Trophoblast cell (in vitro differentiated cells and primary cell): ENCODE measurements at regions not wholly inside any gene's neighbourhood (a gene's known extent, or its start where the extent isn't known, plus 50 kb on each side); places are given as distances from the start of the nearest gene placed in this dataset.

Experiments
- DNase-seq, 2 donors: peaks; one replicate each; pipeline ENCODE4 v3.0.0-alpha.2; 2016
- H2AFZ ChIP-seq: 2 replicates; pipeline ENCODE4 v1.6.1; 2013; ENCODE audit warnings: low read length, moderate library complexity, mild to moderate bottlenecking; ENCODE audit not compliant: insufficient read depth, poor library complexity
- H2AK5ac ChIP-seq: 2 replicates; pipeline ENCODE4 v1.6.1; 2013; ENCODE audit warnings: mild to moderate bottlenecking, low read length
- H2BK120ac ChIP-seq: 2 replicates; pipeline ENCODE4 v1.6.1; 2013; ENCODE audit warnings: low read length, mild to moderate bottlenecking, moderate library complexity; ENCODE audit not compliant: insufficient read depth, poor library complexity
- H2BK12ac ChIP-seq: 2 replicates; pipeline ENCODE4 v1.6.1; 2013; ENCODE audit warnings: mild to moderate bottlenecking, low read length, moderate library complexity
- H2BK5ac ChIP-seq: 2 replicates; pipeline ENCODE4 v1.6.1; 2013; ENCODE audit warnings: low read length, low read depth, moderate library complexity, mild to moderate bottlenecking; ENCODE audit not compliant: poor library complexity
- H3K14ac ChIP-seq: 2 replicates; pipeline ENCODE4 v1.6.1; 2013; ENCODE audit warnings: mild to moderate bottlenecking, low read length
- H3K18ac ChIP-seq: 2 replicates; pipeline ENCODE4 v1.6.1; 2013; ENCODE audit warnings: mild to moderate bottlenecking, low read length
- H3K23ac ChIP-seq: 2 replicates; pipeline ENCODE4 v1.6.1; 2013; ENCODE audit warnings: low read length
- H3K27ac ChIP-seq: 2 replicates; pipeline ENCODE4 v1.5.1; 2013; ENCODE audit warnings: low read depth, mild to moderate bottlenecking, inconsistent platforms, low read length, moderate library complexity
- H3K27me3 ChIP-seq: 2 replicates; pipeline ENCODE4 v1.6.1; 2013; ENCODE audit warnings: inconsistent platforms, mild to moderate bottlenecking, low read length, moderate library complexity; ENCODE audit not compliant: insufficient read depth
- H3K36me3 ChIP-seq, 2 experiments: 1 replicate in 1 of 2; 2 replicates in 1 of 2; pipeline ENCODE4 v1.6.1; 2013; ENCODE audit warnings: low read length in 2 of 2, mild to moderate bottlenecking in 2 of 2, moderate library complexity in 1 of 2; ENCODE audit not compliant: insufficient read depth in 2 of 2, control insufficient read depth in 1 of 2
- H3K4ac ChIP-seq: 2 replicates; pipeline ENCODE4 v1.6.1; 2013; ENCODE audit warnings: low read depth, mild to moderate bottlenecking, low read length, moderate library complexity
- H3K4me1 ChIP-seq, 2 experiments: 1 replicate in 1 of 2; 2 replicates in 1 of 2; pipeline ENCODE4 v1.6.1; 2013; ENCODE audit warnings: low read length in 2 of 2, mild to moderate bottlenecking in 2 of 2, moderate library complexity in 1 of 2; ENCODE audit not compliant: insufficient read depth in 2 of 2, control insufficient read depth in 1 of 2
- H3K4me2 ChIP-seq: 2 replicates; pipeline ENCODE4 v1.6.1; 2013; ENCODE audit warnings: inconsistent platforms, mild to moderate bottlenecking, low read length, moderate library complexity
- H3K4me3 ChIP-seq: 2 replicates; pipeline ENCODE4 v1.5.1; 2013; ENCODE audit warnings: mild to moderate bottlenecking, low read depth, low read length, inconsistent platforms
- H3K79me1 ChIP-seq: one replicate; pipeline ENCODE4 v1.6.1; 2013; ENCODE audit warnings: low read length
- H3K79me2 ChIP-seq: 2 replicates; pipeline ENCODE4 v1.6.1; 2013; ENCODE audit warnings: low read length, mild to moderate bottlenecking; ENCODE audit not compliant: control insufficient read depth, insufficient read depth, poor library complexity
- H3K9ac ChIP-seq: 2 replicates; pipeline ENCODE4 v1.6.1; 2013; ENCODE audit warnings: mild to moderate bottlenecking, low read length
- H3K9me3 ChIP-seq: 2 replicates; pipeline ENCODE4 v1.6.1; 2013; ENCODE audit warnings: low read depth, mild to moderate bottlenecking, control low read depth, inconsistent platforms, low read length; ENCODE audit not compliant: insufficient read depth
- H4K12ac ChIP-seq: 2 replicates; pipeline ENCODE4 v1.6.1; 2013; ENCODE audit warnings: low read depth, mild to moderate bottlenecking, low read length, moderate library complexity
- H4K8ac ChIP-seq: 2 replicates; pipeline ENCODE4 v1.6.1; 2013; ENCODE audit warnings: low read depth, mild to moderate bottlenecking, low read length, moderate library complexity
- H4K91ac ChIP-seq: one replicate; pipeline ENCODE4 v1.6.1; 2013; ENCODE audit warnings: low read depth, mild to moderate bottlenecking, low read length, moderate library complexity
- WGBS: extraction: QIAGEN DNeasy Blood & Tissue Kit; methylation state at CpG from one replicate; pipeline ENCODE4 v1.1.7; 2013; ENCODE audit warnings: missing lambda C conversion rate; ENCODE audit not compliant: insufficient read length, insufficient coverage; ENCODE audit errors: extremely low coverage; 5-methylcytosine and 5-hydroxymethylcytosine counted together

DNA sequence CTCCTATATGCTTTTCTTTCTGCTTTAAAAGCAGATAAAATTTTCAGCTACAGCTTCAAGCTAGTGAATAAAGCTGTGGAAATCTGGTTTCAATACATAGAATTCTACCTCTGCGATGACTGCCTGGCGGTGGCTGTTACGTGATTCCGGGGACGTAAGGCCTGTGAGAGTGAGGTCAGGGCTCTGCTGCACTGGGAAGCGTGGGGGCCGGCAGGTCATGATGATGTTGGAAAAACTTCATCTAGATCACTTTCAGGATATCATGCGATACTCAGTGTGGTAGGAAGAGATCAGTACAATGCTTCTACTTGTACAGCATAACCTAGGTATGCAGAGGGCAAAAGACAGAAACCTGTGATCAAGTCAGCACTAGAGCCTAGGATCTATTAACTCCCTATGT lies 546.8 kb upstream of the B3GAT1 start:
- Histone ChIP-seq H3K27ac (no peak overlapping the region), H3K18ac (no peak overlapping the region), H2AFZ (no peak overlapping the region), H3K4me2 (no peak overlapping the region), H3K23ac (no peak overlapping the region), H3K14ac (no peak overlapping the region), H3K4me3 (no peak overlapping the region), H3K79me2 (no peaks in the 10 kb centered on the region), H2BK5ac (no peak overlapping the region), H2BK120ac (no peak overlapping the region), H4K12ac (no peak overlapping the region), H3K9me3 (peaks cover 1% of the 10 kb centered on the region), H2BK12ac (no peak overlapping the region), H2AK5ac (no peak overlapping the region), H3K9ac (no peak overlapping the region), H3K4me1 (no peaks in the 10 kb centered on the region), H3K79me1 (no peaks in the 10 kb centered on the region), H3K36me3 (no peaks in the 10 kb centered on the region), H4K91ac (no peak overlapping the region), H3K4ac (no peak overlapping the region), H3K27me3 (no peaks in the 10 kb centered on the region), H4K8ac (no peak overlapping the region)
- DNase-seq, result no peak
- no CpG with 5 or more reads among the region's 8 CpGs for WGBS

DNA sequence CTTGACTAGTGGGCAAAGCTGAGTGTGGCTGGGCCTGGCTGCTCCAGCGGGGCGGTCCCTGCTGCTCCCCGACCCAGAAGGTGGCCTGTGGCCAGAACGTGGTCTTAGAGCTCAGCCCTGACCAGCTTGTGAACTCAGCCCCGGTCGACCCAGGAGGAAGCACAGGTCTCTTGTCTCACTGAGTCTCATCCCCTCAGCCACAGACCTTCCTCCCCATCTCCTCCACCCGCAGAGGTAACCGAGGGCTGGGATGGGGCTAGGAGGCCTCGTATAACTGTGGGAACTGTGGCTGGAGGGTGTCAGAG lies 546.2 kb upstream of the B3GAT1 start:
- no peak for DNase-seq
- no peaks in the 10 kb centered on the region for H3K27me3 ChIP-seq
- H2AK5ac ChIP-seq, result no peak overlapping the region
- no peak overlapping the region for H2AFZ ChIP-seq
- no peak overlapping the region for H3K14ac ChIP-seq
- no peak overlapping the region for H4K8ac ChIP-seq
- H2BK5ac ChIP-seq, result no peak overlapping the region
- H4K12ac ChIP-seq, result no peak overlapping the region
- no peak overlapping the region for H3K27ac ChIP-seq
- H3K79me2 ChIP-seq, result no peaks in the 10 kb centered on the region
- H3K9ac ChIP-seq, result no peak overlapping the region
- no peaks in the 10 kb centered on the region for H3K4me1 ChIP-seq
- H3K4me2 ChIP-seq, result no peak overlapping the region
- H3K4me3 ChIP-seq, result peak overlapping the region; percentile 13
- H4K91ac ChIP-seq, result no peak overlapping the region
- H2BK120ac ChIP-seq, result no peak overlapping the region
- H3K4ac ChIP-seq, result no peak overlapping the region
- no CpG with 5 or more reads among the region's 9 CpGs for WGBS
- no peaks in the 10 kb centered on the region for H3K36me3 ChIP-seq
- peaks cover 1% of the 10 kb centered on the region for H3K9me3 ChIP-seq
- no peak overlapping the region for H2BK12ac ChIP-seq
- H3K79me1 ChIP-seq, result no peaks in the 10 kb centered on the region
- H3K23ac ChIP-seq, result no peak overlapping the region
- no peak overlapping the region for H3K18ac ChIP-seq

DNA sequence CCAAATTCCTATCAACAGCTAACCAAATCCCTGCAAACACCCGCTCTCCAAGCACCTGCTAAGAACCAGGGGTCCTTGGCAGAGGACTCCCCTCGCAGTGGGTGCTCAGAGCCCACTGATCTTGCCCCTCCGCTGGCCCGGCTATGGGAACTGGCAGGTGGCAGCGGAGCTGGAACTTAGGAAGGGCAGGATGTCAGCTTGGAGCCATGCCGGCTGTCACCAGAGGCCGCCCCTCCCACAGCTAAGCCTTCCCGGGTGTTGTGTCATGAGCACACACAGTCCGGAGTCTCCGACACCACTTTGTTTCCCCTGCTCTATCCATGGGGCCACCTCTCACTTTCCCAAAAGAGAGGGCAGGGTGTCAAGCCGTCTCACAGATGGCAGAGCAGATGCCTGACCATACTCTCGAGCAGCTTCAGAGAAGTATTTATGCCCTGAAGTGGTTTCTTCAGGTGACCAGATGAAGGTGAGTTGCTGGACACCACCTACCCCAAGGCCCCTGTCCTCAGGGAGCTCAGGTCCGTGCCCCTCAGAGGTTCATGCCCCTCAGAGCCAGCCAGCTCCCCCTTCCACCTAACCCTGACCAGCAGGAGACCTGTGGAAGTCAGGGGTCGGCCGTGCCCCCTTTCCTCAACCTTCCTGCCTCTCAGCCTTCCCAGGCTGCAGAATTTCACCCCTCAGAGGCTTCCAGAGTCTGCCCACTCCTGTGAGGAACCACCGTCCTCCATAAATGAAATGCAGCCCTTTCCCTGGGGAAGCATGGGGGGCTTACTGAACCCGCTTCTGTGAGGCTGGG lies 545.7 kb upstream of the B3GAT1 start:
- H4K12ac ChIP-seq, result no peak overlapping the region
- no peak for DNase-seq
- no peaks in the 10 kb centered on the region for H3K36me3 ChIP-seq
- no peak overlapping the region for H2BK120ac ChIP-seq
- H3K79me1 ChIP-seq, result no peaks in the 10 kb centered on the region
- H3K4ac ChIP-seq, result no peak overlapping the region
- H3K9ac ChIP-seq, result no peak overlapping the region
- H3K4me2 ChIP-seq, result no peak overlapping the region
- WGBS, result no CpG with 5 or more reads among the region's 17 CpGs
- peak overlapping the region; percentile 13 for H3K4me3 ChIP-seq
- no peak overlapping the region for H4K8ac ChIP-seq
- no peak overlapping the region for H4K91ac ChIP-seq
- H3K27me3 ChIP-seq, result no peaks in the 10 kb centered on the region
- no peak overlapping the region for H3K14ac ChIP-seq
- H2BK5ac ChIP-seq, result no peak overlapping the region
- no peaks in the 10 kb centered on the region for H3K79me2 ChIP-seq
- H2AFZ ChIP-seq, result no peak overlapping the region
- peaks cover 1% of the 10 kb centered on the region for H3K9me3 ChIP-seq
- H3K4me1 ChIP-seq, result no peaks in the 10 kb centered on the region
- H3K23ac ChIP-seq, result no peak overlapping the region
- H2BK12ac ChIP-seq, result no peak overlapping the region
- H2AK5ac ChIP-seq, result no peak overlapping the region
- H3K18ac ChIP-seq, result no peak overlapping the region
- no peak overlapping the region for H3K27ac ChIP-seq

DNA sequence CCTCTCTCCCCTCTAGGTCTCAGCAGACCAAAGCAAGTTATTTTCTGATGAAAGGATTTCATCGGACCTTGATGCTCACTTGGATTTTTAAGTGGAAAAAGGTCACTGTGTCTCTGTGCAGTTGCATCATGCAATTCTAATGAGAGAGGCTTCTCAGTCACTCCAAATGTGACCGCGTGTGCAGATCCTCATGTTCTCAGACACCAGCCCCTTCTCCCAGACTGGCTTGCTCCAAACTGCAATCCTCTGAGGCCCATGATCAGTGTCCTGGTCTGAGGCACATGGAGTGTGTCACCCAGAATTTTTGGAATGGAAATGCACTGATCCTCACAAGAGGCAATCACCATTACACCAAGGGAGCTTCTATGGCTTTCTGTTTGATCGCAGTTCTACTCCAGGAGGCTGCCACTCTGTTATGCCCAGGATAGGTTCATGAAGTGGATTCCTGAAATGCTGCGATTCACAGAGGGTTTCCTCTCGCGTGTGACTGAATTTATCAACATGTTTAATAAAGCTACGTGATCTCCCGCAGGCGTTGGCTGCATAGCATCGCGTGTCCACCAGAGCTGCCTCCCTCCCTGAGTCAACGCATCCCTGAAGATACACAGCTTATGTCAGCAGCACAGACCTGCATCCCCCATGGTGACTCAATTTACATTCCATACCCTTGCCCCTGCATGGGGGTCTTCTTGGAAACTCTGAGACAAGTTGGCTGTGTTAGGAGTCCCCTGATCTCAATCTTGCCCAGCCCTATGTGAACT lies 544.6 kb upstream of the B3GAT1 start:
- Histone ChIP-seq H3K18ac (no peak overlapping the region), H3K4me3 (no peak overlapping the region), H3K27ac (no peak overlapping the region), H3K79me1 (no peaks in the 10 kb centered on the region), H4K8ac (no peak overlapping the region), H3K4ac (no peak overlapping the region), H4K91ac (no peak overlapping the region), H2BK12ac (no peak overlapping the region), H3K23ac (no peak overlapping the region), H3K79me2 (no peaks in the 10 kb centered on the region), H2BK5ac (no peak overlapping the region), H4K12ac (no peak overlapping the region), H3K9me3 (peaks cover 1% of the 10 kb centered on the region), H2AK5ac (no peak overlapping the region), H3K4me1 (no peaks in the 10 kb centered on the region), H3K27me3 (no peaks in the 10 kb centered on the region), H3K4me2 (no peak overlapping the region), H2BK120ac (no peak overlapping the region), H3K14ac (no peak overlapping the region), H3K9ac (no peak overlapping the region), H3K36me3 (no peaks in the 10 kb centered on the region), H2AFZ (no peak overlapping the region)
- WGBS, result no CpG with 5 or more reads among the region's 13 CpGs
- DNase-seq, result no peak
